ENCODE measurements at regions not wholly inside any gene's neighbourhood (a gene's known extent, or its start where the extent isn't known, plus 50 kb on each side); places are given as distances from the start of the nearest gene placed in this dataset.

GRCh38 chr11:119935349-119935925 lies 202.5 kb downstream of the TRIM29 start:
- no peak overlapping the region for H3K27ac ChIP-seq
- no peaks in the 10 kb centered on the region for H3K36me3 ChIP-seq (replicated peaks in 1 of 2; ENCODE audit: insufficient read depth in 1 of 2, low read depth in 2 of 2)
- no peak for ATAC-seq
- H3K9me3 ChIP-seq: no peaks in the 10 kb centered on the region
- no peaks in the 10 kb centered on the region for H3K4me1 ChIP-seq
- 74 to 78% methylated on average over 6 to 7 of the region's 7 CpGs for WGBS, 2 donors
- H3K27me3 ChIP-seq: no peaks in the 10 kb centered on the region
- intact Hi-C loops (cut with DNase I): no loop called here
- TF ChIP-seq, protein P1, sequence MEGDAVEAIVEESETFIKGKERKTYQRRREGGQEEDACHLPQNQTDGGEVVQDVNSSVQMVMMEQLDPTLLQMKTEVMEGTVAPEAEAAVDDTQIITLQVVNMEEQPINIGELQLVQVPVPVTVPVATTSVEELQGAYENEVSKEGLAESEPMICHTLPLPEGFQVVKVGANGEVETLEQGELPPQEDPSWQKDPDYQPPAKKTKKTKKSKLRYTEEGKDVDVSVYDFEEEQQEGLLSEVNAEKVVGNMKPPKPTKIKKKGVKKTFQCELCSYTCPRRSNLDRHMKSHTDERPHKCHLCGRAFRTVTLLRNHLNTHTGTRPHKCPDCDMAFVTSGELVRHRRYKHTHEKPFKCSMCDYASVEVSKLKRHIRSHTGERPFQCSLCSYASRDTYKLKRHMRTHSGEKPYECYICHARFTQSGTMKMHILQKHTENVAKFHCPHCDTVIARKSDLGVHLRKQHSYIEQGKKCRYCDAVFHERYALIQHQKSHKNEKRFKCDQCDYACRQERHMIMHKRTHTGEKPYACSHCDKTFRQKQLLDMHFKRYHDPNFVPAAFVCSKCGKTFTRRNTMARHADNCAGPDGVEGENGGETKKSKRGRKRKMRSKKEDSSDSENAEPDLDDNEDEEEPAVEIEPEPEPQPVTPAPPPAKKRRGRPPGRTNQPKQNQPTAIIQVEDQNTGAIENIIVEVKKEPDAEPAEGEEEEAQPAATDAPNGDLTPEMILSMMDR (IDR thresholded peaks at IDR 0.05): no peak
- no peak for TF ChIP-seq POLR2A (IDR thresholded peaks at IDR 0.05)
- no peak overlapping the region for H3K4me3 ChIP-seq
- no peak for DNase-seq

DNA sequence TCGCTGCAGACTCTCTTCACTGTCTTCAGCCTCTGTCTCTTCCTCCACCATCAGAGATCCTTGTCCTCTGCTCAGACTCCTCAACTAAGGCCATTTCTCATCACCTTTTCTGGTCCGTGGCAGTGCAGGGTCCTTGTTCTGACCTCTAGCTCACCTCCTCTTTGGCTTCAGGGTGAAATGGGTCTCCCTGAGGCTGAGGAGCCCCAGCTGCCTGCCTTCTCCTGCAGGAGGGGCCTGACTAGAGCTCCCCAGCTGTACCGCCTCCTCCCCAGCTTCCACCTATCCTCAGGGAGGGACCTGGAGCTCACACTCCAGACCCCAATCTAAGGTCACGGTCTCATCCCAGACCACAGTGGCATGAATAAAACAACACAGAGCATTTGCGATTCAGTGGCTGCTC lies 203.0 kb downstream of the TRIM29 start:
- ATAC-seq (no peak), DNase-seq (no peak)
- H3K27me3 ChIP-seq: no peaks in the 10 kb centered on the region
- no peaks in the 10 kb centered on the region for H3K9me3 ChIP-seq
- H3K36me3 ChIP-seq (replicated peaks in 1 of 2; ENCODE audit: insufficient read depth in 1 of 2, low read depth in 2 of 2): no peaks in the 10 kb centered on the region
- TF ChIP-seq, protein P1 (IDR thresholded peaks at IDR 0.05): no peak
- no peak for TF ChIP-seq POLR2A (IDR thresholded peaks at IDR 0.05)
- intact Hi-C loops (cut with DNase I): no loop called here
- 71 to 81% methylated on average over 3 to 5 of the region's 5 CpGs for WGBS, 2 donors
- H3K4me1 ChIP-seq: no peaks in the 10 kb centered on the region
- no peak overlapping the region for H3K4me3 ChIP-seq
- H3K27ac ChIP-seq: no peak overlapping the region

GRCh38 chr11:119934267-119934666 lies 203.6 kb downstream of the TRIM29 start:
- DNase-seq (no peak), ATAC-seq (no peak)
- WGBS, 2 donors: 87 to 89% methylated on average over 4 of the region's 4 CpGs
- Histone ChIP-seq H3K9me3 (no peaks in the 10 kb centered on the region), H3K27ac (no peak overlapping the region), H3K27me3 (no peaks in the 10 kb centered on the region), H3K4me1 (no peaks in the 10 kb centered on the region), H3K36me3 (replicated peaks in 1 of 2; ENCODE audit: insufficient read depth in 1 of 2, low read depth in 2 of 2) (no peaks in the 10 kb centered on the region), H3K4me3 (no peak overlapping the region)
- intact Hi-C loops (cut with DNase I): no loop called here
- TF ChIP-seq, protein P1 (IDR thresholded peaks at IDR 0.05): no peak
- no peak for TF ChIP-seq POLR2A (IDR thresholded peaks at IDR 0.05)

DNA sequence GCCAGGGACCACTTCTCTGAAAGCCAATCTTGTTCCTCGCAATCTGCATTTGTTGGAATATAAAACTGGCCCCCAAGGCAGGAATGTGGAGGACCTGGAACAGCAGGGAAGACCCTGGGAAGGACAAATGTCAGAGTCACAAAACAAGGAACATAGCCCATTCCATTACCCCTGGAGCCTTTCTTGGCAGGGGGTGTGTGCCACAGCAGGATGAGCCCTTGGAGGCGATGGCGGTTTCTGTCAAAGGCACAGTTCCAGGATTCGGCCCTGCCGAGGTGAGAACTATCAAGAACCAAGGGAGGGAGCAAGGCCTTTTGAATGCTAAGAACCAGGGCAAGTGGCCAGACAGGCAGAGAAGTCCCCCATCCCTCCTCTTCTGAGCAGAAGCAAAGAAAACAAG lies 204.3 kb downstream of the TRIM29 start:
- TF ChIP-seq POLR2A (IDR thresholded peaks at IDR 0.05): no peak
- TF ChIP-seq, protein P1 (IDR thresholded peaks at IDR 0.05): no peak
- Histone ChIP-seq H3K27me3 (no peaks in the 10 kb centered on the region), H3K4me1 (no peaks in the 10 kb centered on the region), H3K27ac (no peak overlapping the region), H3K9me3 (no peaks in the 10 kb centered on the region), H3K36me3 (replicated peaks in 1 of 2; ENCODE audit: insufficient read depth in 1 of 2, low read depth in 2 of 2) (no peaks in the 10 kb centered on the region), H3K4me3 (no peak overlapping the region)
- ATAC-seq (no peak), DNase-seq (no peak)
- 38 to 40% methylated on average over 5 of the region's 5 CpGs for WGBS, 2 donors
- intact Hi-C loops (cut with DNase I): no loop called here

GRCh38 chr11:119932828-119933562 lies 204.0 kb upstream of the NECTIN1 start:
- Histone ChIP-seq H3K9me3 (no peaks in the 10 kb centered on the region), H3K4me3 (no peak overlapping the region), H3K27me3 (no peaks in the 10 kb centered on the region), H3K36me3 (replicated peaks in 1 of 2; ENCODE audit: insufficient read depth in 1 of 2, low read depth in 2 of 2) (no peaks in the 10 kb centered on the region), H3K4me1 (no peaks in the 10 kb centered on the region), H3K27ac (no peak overlapping the region)
- 43 to 61% methylated on average over 9 of the region's 9 CpGs for WGBS, 2 donors
- TF ChIP-seq, protein P1 (IDR thresholded peaks at IDR 0.05): no peak
- no peak for TF ChIP-seq POLR2A (IDR thresholded peaks at IDR 0.05)
- ATAC-seq: no peak
- intact Hi-C loops (cut with DNase I): no loop called here
- no peak for DNase-seq
